SK-N-MC (cell line): ENCODE measurements at regions not wholly inside any gene's neighbourhood (a gene's known extent, or its start where the extent isn't known, plus 50 kb on each side); places are given as distances from the start of the nearest gene placed in this dataset.

Experiments used
- EZH2 ChIP-seq: fragments of 200-600 bp; sonication (generic); IDR thresholded peaks from one replicate; pipeline ENCODE4 v1.6.1; 2017; ENCODE audit warnings: antibody characterized with exemption
- FOXP2 ChIP-seq: optimal IDR thresholded peaks from 2 replicates; pipeline ENCODE3; 2011; ENCODE audit warnings: mild to moderate bottlenecking, moderate library complexity; ENCODE audit not compliant: insufficient read depth; ENCODE audit errors: extremely low read length, control extremely low read depth
- POLR2AphosphoS5 ChIP-seq: IDR thresholded peaks from 2 replicates; pipeline ENCODE4 v1.6.1; 2012; ENCODE audit warnings: mild to moderate bottlenecking, low read depth, low read length, borderline replicate concordance

DNA sequence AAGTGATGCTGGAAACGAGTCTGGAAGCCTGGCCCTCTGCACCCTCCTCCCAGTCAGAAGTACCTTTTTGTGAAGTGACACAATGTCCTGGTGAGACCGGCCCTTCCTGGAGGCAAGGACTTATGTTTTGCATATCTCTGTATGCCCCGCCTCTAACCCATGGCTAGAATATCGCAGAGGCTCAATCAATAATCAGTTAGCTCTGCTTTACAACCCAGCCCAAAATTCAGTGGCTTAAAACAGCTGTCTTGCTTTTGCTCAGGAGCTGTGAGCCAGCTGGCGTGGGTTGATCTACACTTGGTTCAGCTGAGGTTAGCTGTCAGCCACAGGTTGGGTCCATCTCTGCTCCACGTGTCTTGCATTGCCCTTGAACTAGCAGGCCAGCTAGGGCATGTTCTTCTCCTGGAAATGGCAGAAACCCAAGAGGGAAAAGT lies 98.8 kb upstream of the METTL14 start:
- TF ChIP-seq POLR2AphosphoS5 (no peak), EZH2 (no peak), FOXP2 (no peak)
